ENCODE measurements at regions not wholly inside any gene's neighbourhood (a gene's known extent, or its start where the extent isn't known, plus 50 kb on each side); places are given as distances from the start of the nearest gene placed in this dataset.

DNA sequence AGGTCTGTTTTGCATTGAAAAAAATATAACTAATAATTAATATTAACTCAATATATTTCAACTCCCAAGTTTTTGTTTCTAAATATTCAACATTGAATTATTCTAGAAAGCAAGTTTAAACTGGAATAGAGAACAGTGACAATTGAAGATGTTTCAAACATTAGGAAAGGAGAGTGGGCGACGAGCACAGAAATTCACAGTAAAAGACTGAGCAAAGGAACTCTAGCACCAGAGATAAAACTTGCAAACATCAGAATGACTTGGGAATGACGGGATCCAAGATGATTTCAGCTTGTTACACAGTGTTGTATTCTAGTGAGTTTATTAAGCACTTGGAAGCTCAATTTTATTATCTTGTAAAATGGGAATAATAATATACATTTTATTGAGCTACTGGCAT is 56.6 kb upstream of the CNTN5 start:
- TF ChIP-seq CTCF (optimal IDR thresholded peaks at IDR 0.05 in 1 of 3, IDR thresholded peaks at IDR 0.05 in 1 of 3, conservative IDR thresholded peaks at IDR 0.05 in 1 of 3; ENCODE audit: extremely low read depth in 1 of 3, insufficient read depth in 2 of 3, low read length in 3 of 3), result no peak
- TF ChIP-seq EZH2 (IDR thresholded peaks at IDR 0.05; ENCODE audit: low read length), result no peak
